ENCODE measurements at regions not wholly inside any gene's neighbourhood (a gene's known extent, or its start where the extent isn't known, plus 50 kb on each side); places are given as distances from the start of the nearest gene placed in this dataset.

DNA sequence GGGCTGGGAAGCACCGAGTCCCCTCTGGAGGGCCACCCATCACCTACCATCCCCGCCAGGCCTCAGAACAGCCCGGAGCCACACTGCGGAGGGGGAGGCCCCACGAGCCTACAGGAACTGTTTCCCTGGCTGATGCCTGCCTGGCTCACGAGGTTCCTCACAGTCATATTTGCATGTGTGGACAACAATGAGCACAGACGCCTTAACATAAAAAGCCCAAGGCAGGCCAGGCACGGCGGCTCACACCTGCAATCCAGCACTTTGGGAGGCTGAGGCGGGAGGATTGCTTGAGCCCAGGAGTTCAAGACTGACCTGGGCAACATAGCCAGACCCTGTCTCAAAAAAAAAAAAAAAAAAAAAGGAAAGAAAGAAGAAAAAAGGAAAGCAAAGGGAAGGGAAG, 125.9 kb downstream of the FAM53A start:
- no peak overlapping the region for H3K4me2 ChIP-seq (ENCODE audit: low read length)
- H3K36me3 ChIP-seq (ENCODE audit: insufficient read depth, low read length) = no peaks in the 10 kb centered on the region
- no peaks in the 10 kb centered on the region for H4K20me1 ChIP-seq (ENCODE audit: insufficient read depth, low read length)
- H3K4me1 ChIP-seq (ENCODE audit: insufficient read depth, low read length) = no peaks in the 10 kb centered on the region
- Mint-ChIP-seq H3K27ac (ENCODE audit: unreplicated experiment) (no peak overlapping the region), H3K27me3 (ENCODE audit: low read depth, unreplicated experiment) (peaks cover 38% of the 10 kb centered on the region), H3K4me1 (ENCODE audit: low read depth, unreplicated experiment) (no peaks in the 10 kb centered on the region), H3K4me3 (ENCODE audit: unreplicated experiment) (no peak overlapping the region), H3K9me3 (ENCODE audit: unreplicated experiment) (no peaks in the 10 kb centered on the region), H3K36me3 (ENCODE audit: low read depth, unreplicated experiment) (no peaks in the 10 kb centered on the region)
- peaks cover 7% of the 10 kb centered on the region for H3K27me3 ChIP-seq (ENCODE audit: insufficient read depth, low read length)
- no peak for DNase-seq (ENCODE audit: low read depth)
- no peak overlapping the region for H2AFZ ChIP-seq (ENCODE audit: low read depth, low read length)
- H3K9ac ChIP-seq (ENCODE audit: low read length) = no peak overlapping the region
- no peak overlapping the region for H3K4me3 ChIP-seq (ENCODE audit: insufficient read depth, low read depth, low read length)
- H3K79me2 ChIP-seq (ENCODE audit: insufficient read depth, low read length) = no peaks in the 10 kb centered on the region
- H3K9me3 ChIP-seq (ENCODE audit: insufficient read depth, low read depth, low read length) = no peaks in the 10 kb centered on the region
- FAIRE-seq = no peak
- no peak overlapping the region for H3K27ac ChIP-seq (ENCODE audit: low read depth, low read length)
- TF ChIP-seq, protein P1, sequence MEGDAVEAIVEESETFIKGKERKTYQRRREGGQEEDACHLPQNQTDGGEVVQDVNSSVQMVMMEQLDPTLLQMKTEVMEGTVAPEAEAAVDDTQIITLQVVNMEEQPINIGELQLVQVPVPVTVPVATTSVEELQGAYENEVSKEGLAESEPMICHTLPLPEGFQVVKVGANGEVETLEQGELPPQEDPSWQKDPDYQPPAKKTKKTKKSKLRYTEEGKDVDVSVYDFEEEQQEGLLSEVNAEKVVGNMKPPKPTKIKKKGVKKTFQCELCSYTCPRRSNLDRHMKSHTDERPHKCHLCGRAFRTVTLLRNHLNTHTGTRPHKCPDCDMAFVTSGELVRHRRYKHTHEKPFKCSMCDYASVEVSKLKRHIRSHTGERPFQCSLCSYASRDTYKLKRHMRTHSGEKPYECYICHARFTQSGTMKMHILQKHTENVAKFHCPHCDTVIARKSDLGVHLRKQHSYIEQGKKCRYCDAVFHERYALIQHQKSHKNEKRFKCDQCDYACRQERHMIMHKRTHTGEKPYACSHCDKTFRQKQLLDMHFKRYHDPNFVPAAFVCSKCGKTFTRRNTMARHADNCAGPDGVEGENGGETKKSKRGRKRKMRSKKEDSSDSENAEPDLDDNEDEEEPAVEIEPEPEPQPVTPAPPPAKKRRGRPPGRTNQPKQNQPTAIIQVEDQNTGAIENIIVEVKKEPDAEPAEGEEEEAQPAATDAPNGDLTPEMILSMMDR (IDR thresholded peaks at IDR 0.05; ENCODE audit: insufficient read depth, low read depth, low read length) = no peak
- no peak for TF ChIP-seq EZH2 (IDR thresholded peaks at IDR 0.05; ENCODE audit: insufficient read depth, low read length)

DNA sequence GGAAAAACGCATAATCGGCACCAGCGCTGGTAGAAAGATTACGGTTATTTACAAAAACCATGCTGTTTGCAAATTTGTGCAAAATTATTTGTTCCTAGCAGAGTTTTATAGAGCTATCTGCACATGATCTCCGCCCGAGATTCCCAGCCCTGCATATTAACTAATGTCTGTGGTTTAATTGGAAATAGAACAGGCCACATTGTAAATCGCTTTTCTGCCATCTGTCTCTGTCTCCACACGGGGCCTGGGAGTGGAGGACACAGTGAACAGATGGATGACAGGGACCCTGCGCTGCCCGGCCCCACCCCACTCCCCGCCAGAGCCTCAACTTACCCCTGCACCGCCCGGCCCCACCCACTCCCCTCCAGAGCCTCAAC, 126.9 kb downstream of the FAM53A start:
- Histone ChIP-seq H3K4me2 (ENCODE audit: low read length) (no peak overlapping the region), H3K4me1 (ENCODE audit: insufficient read depth, low read length) (no peaks in the 10 kb centered on the region), H4K20me1 (ENCODE audit: insufficient read depth, low read length) (no peaks in the 10 kb centered on the region), H3K4me3 (ENCODE audit: insufficient read depth, low read depth, low read length) (no peak overlapping the region), H3K27me3 (ENCODE audit: insufficient read depth, low read length) (peaks cover 7% of the 10 kb centered on the region), H3K36me3 (ENCODE audit: insufficient read depth, low read length) (no peaks in the 10 kb centered on the region), H2AFZ (ENCODE audit: low read depth, low read length) (no peak overlapping the region), H3K9ac (ENCODE audit: low read length) (no peak overlapping the region), H3K79me2 (ENCODE audit: insufficient read depth, low read length) (no peaks in the 10 kb centered on the region), H3K9me3 (ENCODE audit: insufficient read depth, low read depth, low read length) (no peaks in the 10 kb centered on the region), H3K27ac (ENCODE audit: low read depth, low read length) (no peak overlapping the region)
- no peak for TF ChIP-seq EZH2 (IDR thresholded peaks at IDR 0.05; ENCODE audit: insufficient read depth, low read length)
- TF ChIP-seq, protein P1 (IDR thresholded peaks at IDR 0.05; ENCODE audit: insufficient read depth, low read depth, low read length) = no peak
- H3K4me1 Mint-ChIP-seq (ENCODE audit: low read depth, unreplicated experiment) = no peaks in the 10 kb centered on the region
- H3K36me3 Mint-ChIP-seq (ENCODE audit: low read depth, unreplicated experiment) = no peaks in the 10 kb centered on the region
- no peak overlapping the region for H3K4me3 Mint-ChIP-seq (ENCODE audit: unreplicated experiment)
- H3K9me3 Mint-ChIP-seq (ENCODE audit: unreplicated experiment) = no peaks in the 10 kb centered on the region
- H3K27me3 Mint-ChIP-seq (ENCODE audit: low read depth, unreplicated experiment) = peaks cover 36% of the 10 kb centered on the region
- DNase-seq (ENCODE audit: low read depth) (no peak), FAIRE-seq (no peak)
- no peak overlapping the region for H3K27ac Mint-ChIP-seq (ENCODE audit: unreplicated experiment)

DNA sequence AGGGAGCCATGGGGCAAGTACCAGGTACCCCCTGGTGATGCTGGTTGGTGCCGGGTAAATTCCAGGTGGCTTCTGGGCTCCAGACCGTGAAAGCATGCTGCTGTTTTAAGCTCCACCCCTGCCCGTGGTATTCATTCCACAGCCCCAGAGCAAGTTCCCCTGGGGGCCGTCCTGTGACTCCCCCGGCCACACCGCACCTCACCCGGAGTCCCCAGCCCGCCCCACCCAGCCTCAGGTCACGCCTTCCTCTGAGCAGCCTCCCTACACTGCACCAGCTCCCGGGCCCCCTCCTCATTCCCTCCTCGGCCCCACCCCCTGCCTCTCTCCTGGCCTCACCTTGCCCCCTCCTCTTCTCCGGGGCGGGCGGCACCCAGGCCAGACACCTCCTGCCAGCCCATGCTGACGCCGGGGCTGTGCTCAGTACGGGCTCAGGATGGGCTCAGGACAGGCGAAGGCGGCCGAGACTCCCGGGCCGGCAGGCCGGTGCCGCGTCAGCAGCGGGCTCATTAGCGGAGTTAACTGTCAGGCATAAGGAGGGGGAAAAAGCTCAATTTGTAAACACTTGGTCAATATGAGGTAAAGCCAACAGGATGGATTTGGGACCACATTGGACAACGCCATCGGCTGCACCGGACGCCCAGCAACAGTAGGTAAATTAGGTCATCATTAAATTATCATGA, 127.4 kb downstream of the FAM53A start:
- H3K27me3 Mint-ChIP-seq (ENCODE audit: low read depth, unreplicated experiment) = peaks cover 32% of the 10 kb centered on the region
- no peaks in the 10 kb centered on the region for H3K36me3 Mint-ChIP-seq (ENCODE audit: low read depth, unreplicated experiment)
- H3K4me1 ChIP-seq (ENCODE audit: insufficient read depth, low read length) = no peaks in the 10 kb centered on the region
- no peaks in the 10 kb centered on the region for H3K9me3 Mint-ChIP-seq (ENCODE audit: unreplicated experiment)
- H3K36me3 ChIP-seq (ENCODE audit: insufficient read depth, low read length) = no peaks in the 10 kb centered on the region
- no peaks in the 10 kb centered on the region for H3K79me2 ChIP-seq (ENCODE audit: insufficient read depth, low read length)
- H3K27ac Mint-ChIP-seq (ENCODE audit: unreplicated experiment) = no peak overlapping the region
- H3K4me2 ChIP-seq (ENCODE audit: low read length) = no peak overlapping the region
- no peaks in the 10 kb centered on the region for H3K4me1 Mint-ChIP-seq (ENCODE audit: low read depth, unreplicated experiment)
- FAIRE-seq (no peak), DNase-seq (ENCODE audit: low read depth) (no peak)
- H2AFZ ChIP-seq (ENCODE audit: low read depth, low read length) = no peak overlapping the region
- H3K4me3 Mint-ChIP-seq (ENCODE audit: unreplicated experiment) = peak overlapping the region; percentile 14
- no peak overlapping the region for H3K9ac ChIP-seq (ENCODE audit: low read length)
- H3K9me3 ChIP-seq (ENCODE audit: insufficient read depth, low read depth, low read length) = no peaks in the 10 kb centered on the region
- H4K20me1 ChIP-seq (ENCODE audit: insufficient read depth, low read length) = no peaks in the 10 kb centered on the region
- peaks cover 4% of the 10 kb centered on the region for H3K27me3 ChIP-seq (ENCODE audit: insufficient read depth, low read length)
- no peak for TF ChIP-seq EZH2 (IDR thresholded peaks at IDR 0.05; ENCODE audit: insufficient read depth, low read length)
- TF ChIP-seq, protein P1 (IDR thresholded peaks at IDR 0.05; ENCODE audit: insufficient read depth, low read depth, low read length) = no peak
- no peak overlapping the region for H3K27ac ChIP-seq (ENCODE audit: low read depth, low read length)
- H3K4me3 ChIP-seq (ENCODE audit: insufficient read depth, low read depth, low read length) = no peak overlapping the region

Measured in astrocyte (in vitro differentiated cells and primary cell).